ENCODE measurements at regions not wholly inside any gene's neighbourhood (a gene's known extent, or its start where the extent isn't known, plus 50 kb on each side); places are given as distances from the start of the nearest gene placed in this dataset.

- TF ChIP-seq POLR2A (IDR thresholded peaks at IDR 0.05; ENCODE audit: low read depth, low read length) (no peak), CTCF (conservative IDR thresholded peaks at IDR 0.05; ENCODE audit: low read depth, low read length) (no peak)
Observed at GRCh38 chr3:8157640-8158039, 344.0 kb upstream of the LMCD1 start.

All from IMR-90 (cell line).